Hepatocyte (in vitro differentiated cells): ENCODE measurements at regions not wholly inside any gene's neighbourhood (a gene's known extent, or its start where the extent isn't known, plus 50 kb on each side); places are given as distances from the start of the nearest gene placed in this dataset.

Experiments
- DNase-seq: peaks from one replicate; pipeline ENCODE4 v3.0.0-alpha.2; 2016; ENCODE audit warnings: low spot score
- H2AFZ ChIP-seq: fragments of 200-600 bp; sonication (generic); 2 replicates; pipeline ENCODE4 v1.6.0; 2016; ENCODE audit warnings: antibody characterized with exemption, mild to moderate bottlenecking
- H3K27ac ChIP-seq: fragments of 200-600 bp; sonication (generic); 2 replicates; pipeline ENCODE4 v1.5.1; 2016; ENCODE audit warnings: mild to moderate bottlenecking
- H3K27me3 ChIP-seq: fragments of 200-600 bp; sonication (generic); 2 replicates; pipeline ENCODE4 v1.6.1; 2016
- H3K36me3 ChIP-seq: fragments of 200-600 bp; sonication (generic); replicated peaks from 2 replicates; pipeline ENCODE4 v1.5.1; 2016; ENCODE audit warnings: low read depth; ENCODE audit not compliant: insufficient read depth
- H3K4me1 ChIP-seq: fragments of 200-600 bp; sonication (generic); 2 replicates; pipeline ENCODE4 v1.5.1; 2016; ENCODE audit warnings: mild to moderate bottlenecking, moderate library complexity; ENCODE audit not compliant: insufficient read depth
- H3K4me2 ChIP-seq: fragments of 200-600 bp; sonication (generic); 2 replicates; pipeline ENCODE4 v1.6.0; 2016
- H3K4me3 ChIP-seq: fragments of 200-600 bp; sonication (generic); 2 replicates; pipeline ENCODE4 v1.5.1; 2016; ENCODE audit warnings: mild to moderate bottlenecking
- H3K79me2 ChIP-seq: fragments of 200-600 bp; sonication (generic); 2 replicates; pipeline ENCODE4 v1.6.0; 2017; ENCODE audit warnings: mild to moderate bottlenecking
- H3K9me2 ChIP-seq: fragments of 200-600 bp; sonication (generic); replicated peaks from 2 replicates; pipeline ENCODE4 v1.6.0; 2017; ENCODE audit warnings: mild to moderate bottlenecking; ENCODE audit not compliant: insufficient read depth
- H3K9me3 ChIP-seq: fragments of 200-600 bp; sonication (generic); 2 replicates; pipeline ENCODE4 v1.5.1; 2016; ENCODE audit warnings: low read depth, mild to moderate bottlenecking
- H4K20me1 ChIP-seq: fragments of 200-600 bp; sonication (generic); 2 replicates; pipeline ENCODE4 v1.6.0; 2016; ENCODE audit warnings: mild to moderate bottlenecking; ENCODE audit not compliant: insufficient read depth, poor library complexity, severe bottlenecking
- EZH2 ChIP-seq: fragments of 200-600 bp; sonication (generic); IDR thresholded peaks from 2 replicates; pipeline ENCODE4 v1.6.1; 2016; ENCODE audit warnings: antibody characterized with exemption, mild to moderate bottlenecking, borderline replicate concordance
- EZH2phosphoT487 ChIP-seq: fragments of 200-600 bp; sonication (generic); IDR thresholded peaks from one replicate; pipeline ENCODE4 v1.6.1; 2018; ENCODE audit warnings: antibody characterized with exemption, mild to moderate bottlenecking, low read depth, moderate library complexity; ENCODE audit not compliant: unreplicated experiment, severe bottlenecking
- WGBS: methylation state at CpG from one replicate; pipeline ENCODE4 v1.1.6; 2016; ENCODE audit warnings: low lambda C conversion rate; ENCODE audit errors: missing lambda C conversion rate; 5-methylcytosine and 5-hydroxymethylcytosine counted together
- TF ChIP-seq, protein P1 (sequence below): fragments of 200-600 bp; sonication (generic); IDR thresholded peaks from 2 replicates; pipeline ENCODE4 v1.5.1; 2016; ENCODE audit warnings: antibody characterized with exemption, mild to moderate bottlenecking; ENCODE audit not compliant: poor library complexity

GRCh38 chr10:21463436-21463835, 62.0 kb downstream of the SKIDA1 start:
- TF ChIP-seq, protein P1, sequence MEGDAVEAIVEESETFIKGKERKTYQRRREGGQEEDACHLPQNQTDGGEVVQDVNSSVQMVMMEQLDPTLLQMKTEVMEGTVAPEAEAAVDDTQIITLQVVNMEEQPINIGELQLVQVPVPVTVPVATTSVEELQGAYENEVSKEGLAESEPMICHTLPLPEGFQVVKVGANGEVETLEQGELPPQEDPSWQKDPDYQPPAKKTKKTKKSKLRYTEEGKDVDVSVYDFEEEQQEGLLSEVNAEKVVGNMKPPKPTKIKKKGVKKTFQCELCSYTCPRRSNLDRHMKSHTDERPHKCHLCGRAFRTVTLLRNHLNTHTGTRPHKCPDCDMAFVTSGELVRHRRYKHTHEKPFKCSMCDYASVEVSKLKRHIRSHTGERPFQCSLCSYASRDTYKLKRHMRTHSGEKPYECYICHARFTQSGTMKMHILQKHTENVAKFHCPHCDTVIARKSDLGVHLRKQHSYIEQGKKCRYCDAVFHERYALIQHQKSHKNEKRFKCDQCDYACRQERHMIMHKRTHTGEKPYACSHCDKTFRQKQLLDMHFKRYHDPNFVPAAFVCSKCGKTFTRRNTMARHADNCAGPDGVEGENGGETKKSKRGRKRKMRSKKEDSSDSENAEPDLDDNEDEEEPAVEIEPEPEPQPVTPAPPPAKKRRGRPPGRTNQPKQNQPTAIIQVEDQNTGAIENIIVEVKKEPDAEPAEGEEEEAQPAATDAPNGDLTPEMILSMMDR = no peak
- TF ChIP-seq EZH2phosphoT487 (no peak), EZH2 (no peak)
- H3K36me3 ChIP-seq = no peaks in the 10 kb centered on the region
- no peak for DNase-seq
- H3K27me3 ChIP-seq = no peaks in the 10 kb centered on the region
- no peaks in the 10 kb centered on the region for H3K4me1 ChIP-seq
- no peaks in the 10 kb centered on the region for H3K9me3 ChIP-seq
- 94% methylated on average over 3 of the region's 3 CpGs for WGBS
- H3K9me2 ChIP-seq = no peaks in the 10 kb centered on the region
- no peaks in the 10 kb centered on the region for H3K79me2 ChIP-seq
- H3K27ac ChIP-seq = no peak overlapping the region
- H2AFZ ChIP-seq = no peak overlapping the region
- H3K4me3 ChIP-seq = no peak overlapping the region
- H3K4me2 ChIP-seq = no peak overlapping the region
- H4K20me1 ChIP-seq = no peaks in the 10 kb centered on the region

- H3K9me2 ChIP-seq = no peaks in the 10 kb centered on the region
- no peak overlapping the region for H3K4me3 ChIP-seq
- no peaks in the 10 kb centered on the region for H3K36me3 ChIP-seq
- TF ChIP-seq, protein P1 = no peak
- TF ChIP-seq EZH2 (no peak), EZH2phosphoT487 (no peak)
- H3K4me2 ChIP-seq = no peak overlapping the region
- no peaks in the 10 kb centered on the region for H3K4me1 ChIP-seq
- no peak overlapping the region for H2AFZ ChIP-seq
- peak overlapping the region; percentile 21 for H3K27ac ChIP-seq
- no peaks in the 10 kb centered on the region for H3K9me3 ChIP-seq
- H3K79me2 ChIP-seq = no peaks in the 10 kb centered on the region
- DNase-seq = no peak
- H4K20me1 ChIP-seq = no peaks in the 10 kb centered on the region
- H3K27me3 ChIP-seq = no peaks in the 10 kb centered on the region
- WGBS = 65% methylated on average over 5 of the region's 5 CpGs
Observed at GRCh38 chr10:21458126-21458871, 67.2 kb downstream of the SKIDA1 start.

- Histone ChIP-seq H3K4me3 (no peak overlapping the region), H3K4me2 (no peak overlapping the region), H3K9me2 (no peaks in the 10 kb centered on the region), H3K36me3 (no peaks in the 10 kb centered on the region), H3K4me1 (no peaks in the 10 kb centered on the region), H3K27me3 (no peaks in the 10 kb centered on the region), H3K79me2 (no peaks in the 10 kb centered on the region), H3K27ac (no peak overlapping the region), H3K9me3 (no peaks in the 10 kb centered on the region), H2AFZ (no peak overlapping the region), H4K20me1 (no peaks in the 10 kb centered on the region)
- 98% methylated on average over 5 of the region's 5 CpGs for WGBS
- DNase-seq = no peak
- no peak for TF ChIP-seq EZH2
- TF ChIP-seq, protein P1 = no peak
- no peak for TF ChIP-seq EZH2phosphoT487
Observed at GRCh38 chr10:21456160-21456559, 69.3 kb downstream of the SKIDA1 start.
